IPS DF 4.7 (cell line): ENCODE measurements at regions not wholly inside any gene's neighbourhood (a gene's known extent, or its start where the extent isn't known, plus 50 kb on each side); places are given as distances from the start of the nearest gene placed in this dataset.

Experiments
- DNase-seq: peaks from one replicate; pipeline ENCODE4 v3.0.0-alpha.2; 2013; ENCODE audit warnings: low spot score; ENCODE audit errors: extremely low read depth

- DNase-seq, result no peak
These were observed 244.6 kb upstream of the ANO3 start for GRCh38 chr11:26087120-26087935.

GRCh38 chr11:26088391-26088790, 243.5 kb upstream of the ANO3 start:
- DNase-seq, result no peak

- no peak for DNase-seq
These were observed 241.3 kb upstream of the ANO3 start for GRCh38 chr11:26090651-26091050.

- no peak for DNase-seq
These were observed 238.7 kb upstream of the ANO3 start for GRCh38 chr11:26093206-26093605.

GRCh38 chr11:26095340-26095739, 236.6 kb upstream of the ANO3 start:
- DNase-seq, result no peak

GRCh38 chr11:26096451-26096850, 235.5 kb upstream of the ANO3 start:
- DNase-seq, result no peak

- DNase-seq, result no peak
These were observed 229.6 kb upstream of the ANO3 start for GRCh38 chr11:26102325-26102724.

- no peak for DNase-seq
These were observed 226.0 kb upstream of the ANO3 start for GRCh38 chr11:26105762-26106423.

- DNase-seq, result no peak
These were observed 225.2 kb upstream of the ANO3 start for GRCh38 chr11:26106726-26107125.

- no peak for DNase-seq
These were observed 222.1 kb upstream of the ANO3 start for GRCh38 chr11:26109658-26110368.

GRCh38 chr11:26112264-26112663, 219.7 kb upstream of the ANO3 start:
- no peak for DNase-seq

GRCh38 chr11:26121466-26121865, 210.5 kb upstream of the ANO3 start:
- DNase-seq, result no peak

GRCh38 chr11:26126741-26127140, 205.2 kb upstream of the ANO3 start:
- DNase-seq, result no peak

GRCh38 chr11:26127336-26127735, 204.6 kb upstream of the ANO3 start:
- DNase-seq, result no peak

GRCh38 chr11:26131406-26131805, 200.5 kb upstream of the ANO3 start:
- no peak for DNase-seq

- no peak for DNase-seq
These were observed 197.9 kb upstream of the ANO3 start for GRCh38 chr11:26134053-26134452.

- DNase-seq, result peak; percentile 46
These were observed 197.2 kb upstream of the ANO3 start for GRCh38 chr11:26134481-26135355.

GRCh38 chr11:26137651-26138050, 194.3 kb upstream of the ANO3 start:
- no peak for DNase-seq

GRCh38 chr11:26142891-26143290, 189.0 kb upstream of the ANO3 start:
- no peak for DNase-seq

- no peak for DNase-seq
These were observed 188.2 kb upstream of the ANO3 start for GRCh38 chr11:26143566-26144290.

- DNase-seq, result no peak
These were observed 187.6 kb upstream of the ANO3 start for GRCh38 chr11:26144291-26144690.
